ENCODE measurements at regions not wholly inside any gene's neighbourhood (a gene's known extent, or its start where the extent isn't known, plus 50 kb on each side); places are given as distances from the start of the nearest gene placed in this dataset.

DNA sequence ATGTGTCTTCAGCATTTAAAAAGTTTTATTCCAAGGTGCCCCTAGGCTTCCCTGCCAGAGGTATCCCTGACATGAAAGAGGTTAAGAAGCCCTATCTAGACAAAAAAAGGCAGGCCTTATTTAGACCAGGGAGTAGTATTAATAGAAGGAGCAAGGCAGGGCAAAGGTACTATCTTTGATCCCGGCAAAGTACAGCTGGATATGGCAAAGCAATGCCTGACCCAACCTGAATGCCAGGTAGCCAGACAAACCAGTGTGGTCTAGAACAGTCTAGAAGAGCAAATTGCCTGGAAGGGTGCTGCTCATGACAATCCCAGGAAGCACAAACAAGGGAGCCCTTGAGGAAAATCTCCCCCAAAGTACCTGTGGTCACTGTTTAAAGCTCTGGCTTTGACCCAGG, 62.6 kb upstream of the SYT13 start:
- TF ChIP-seq POLR2AphosphoS5 (IDR thresholded peaks at IDR 0.05; ENCODE audit: low read depth) (no peak), EZH2 (IDR thresholded peaks at IDR 0.05; ENCODE audit: low read depth, unreplicated experiment) (no peak), EZH2phosphoT487 (IDR thresholded peaks at IDR 0.05; ENCODE audit: unreplicated experiment) (no peak), CREB1 (CRISPR knock-in tag; IDR thresholded peaks at IDR 0.05; ENCODE audit: low read depth) (no peak), JUNB (IDR thresholded peaks at IDR 0.05; ENCODE audit: unreplicated experiment) (no peak), ZNF331 (CRISPR knock-in tag; IDR thresholded peaks at IDR 0.05; ENCODE audit: low read depth) (no peak), STAT1 (IDR thresholded peaks at IDR 0.05; ENCODE audit: unreplicated experiment) (no peak), ZNF114 (CRISPR knock-in tag; IDR thresholded peaks at IDR 0.05) (no peak), NANOG (IDR thresholded peaks at IDR 0.05; ENCODE audit: borderline replicate concordance) (no peak)
- TF ChIP-seq, protein P1, sequence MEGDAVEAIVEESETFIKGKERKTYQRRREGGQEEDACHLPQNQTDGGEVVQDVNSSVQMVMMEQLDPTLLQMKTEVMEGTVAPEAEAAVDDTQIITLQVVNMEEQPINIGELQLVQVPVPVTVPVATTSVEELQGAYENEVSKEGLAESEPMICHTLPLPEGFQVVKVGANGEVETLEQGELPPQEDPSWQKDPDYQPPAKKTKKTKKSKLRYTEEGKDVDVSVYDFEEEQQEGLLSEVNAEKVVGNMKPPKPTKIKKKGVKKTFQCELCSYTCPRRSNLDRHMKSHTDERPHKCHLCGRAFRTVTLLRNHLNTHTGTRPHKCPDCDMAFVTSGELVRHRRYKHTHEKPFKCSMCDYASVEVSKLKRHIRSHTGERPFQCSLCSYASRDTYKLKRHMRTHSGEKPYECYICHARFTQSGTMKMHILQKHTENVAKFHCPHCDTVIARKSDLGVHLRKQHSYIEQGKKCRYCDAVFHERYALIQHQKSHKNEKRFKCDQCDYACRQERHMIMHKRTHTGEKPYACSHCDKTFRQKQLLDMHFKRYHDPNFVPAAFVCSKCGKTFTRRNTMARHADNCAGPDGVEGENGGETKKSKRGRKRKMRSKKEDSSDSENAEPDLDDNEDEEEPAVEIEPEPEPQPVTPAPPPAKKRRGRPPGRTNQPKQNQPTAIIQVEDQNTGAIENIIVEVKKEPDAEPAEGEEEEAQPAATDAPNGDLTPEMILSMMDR (conservative IDR thresholded peaks at IDR 0.05; ENCODE audit: low read depth in 2 of 2) = no peak
- TF ChIP-seq, protein P2, sequence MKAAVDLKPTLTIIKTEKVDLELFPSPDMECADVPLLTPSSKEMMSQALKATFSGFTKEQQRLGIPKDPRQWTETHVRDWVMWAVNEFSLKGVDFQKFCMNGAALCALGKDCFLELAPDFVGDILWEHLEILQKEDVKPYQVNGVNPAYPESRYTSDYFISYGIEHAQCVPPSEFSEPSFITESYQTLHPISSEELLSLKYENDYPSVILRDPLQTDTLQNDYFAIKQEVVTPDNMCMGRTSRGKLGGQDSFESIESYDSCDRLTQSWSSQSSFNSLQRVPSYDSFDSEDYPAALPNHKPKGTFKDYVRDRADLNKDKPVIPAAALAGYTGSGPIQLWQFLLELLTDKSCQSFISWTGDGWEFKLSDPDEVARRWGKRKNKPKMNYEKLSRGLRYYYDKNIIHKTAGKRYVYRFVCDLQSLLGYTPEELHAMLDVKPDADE (IDR thresholded peaks at IDR 0.05) = no peak
- TF ChIP-seq, protein P3, sequence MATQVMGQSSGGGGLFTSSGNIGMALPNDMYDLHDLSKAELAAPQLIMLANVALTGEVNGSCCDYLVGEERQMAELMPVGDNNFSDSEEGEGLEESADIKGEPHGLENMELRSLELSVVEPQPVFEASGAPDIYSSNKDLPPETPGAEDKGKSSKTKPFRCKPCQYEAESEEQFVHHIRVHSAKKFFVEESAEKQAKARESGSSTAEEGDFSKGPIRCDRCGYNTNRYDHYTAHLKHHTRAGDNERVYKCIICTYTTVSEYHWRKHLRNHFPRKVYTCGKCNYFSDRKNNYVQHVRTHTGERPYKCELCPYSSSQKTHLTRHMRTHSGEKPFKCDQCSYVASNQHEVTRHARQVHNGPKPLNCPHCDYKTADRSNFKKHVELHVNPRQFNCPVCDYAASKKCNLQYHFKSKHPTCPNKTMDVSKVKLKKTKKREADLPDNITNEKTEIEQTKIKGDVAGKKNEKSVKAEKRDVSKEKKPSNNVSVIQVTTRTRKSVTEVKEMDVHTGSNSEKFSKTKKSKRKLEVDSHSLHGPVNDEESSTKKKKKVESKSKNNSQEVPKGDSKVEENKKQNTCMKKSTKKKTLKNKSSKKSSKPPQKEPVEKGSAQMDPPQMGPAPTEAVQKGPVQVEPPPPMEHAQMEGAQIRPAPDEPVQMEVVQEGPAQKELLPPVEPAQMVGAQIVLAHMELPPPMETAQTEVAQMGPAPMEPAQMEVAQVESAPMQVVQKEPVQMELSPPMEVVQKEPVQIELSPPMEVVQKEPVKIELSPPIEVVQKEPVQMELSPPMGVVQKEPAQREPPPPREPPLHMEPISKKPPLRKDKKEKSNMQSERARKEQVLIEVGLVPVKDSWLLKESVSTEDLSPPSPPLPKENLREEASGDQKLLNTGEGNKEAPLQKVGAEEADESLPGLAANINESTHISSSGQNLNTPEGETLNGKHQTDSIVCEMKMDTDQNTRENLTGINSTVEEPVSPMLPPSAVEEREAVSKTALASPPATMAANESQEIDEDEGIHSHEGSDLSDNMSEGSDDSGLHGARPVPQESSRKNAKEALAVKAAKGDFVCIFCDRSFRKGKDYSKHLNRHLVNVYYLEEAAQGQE (IDR thresholded peaks at IDR 0.05; ENCODE audit: unreplicated experiment) = no peak
- TF ChIP-seq, protein P4, sequence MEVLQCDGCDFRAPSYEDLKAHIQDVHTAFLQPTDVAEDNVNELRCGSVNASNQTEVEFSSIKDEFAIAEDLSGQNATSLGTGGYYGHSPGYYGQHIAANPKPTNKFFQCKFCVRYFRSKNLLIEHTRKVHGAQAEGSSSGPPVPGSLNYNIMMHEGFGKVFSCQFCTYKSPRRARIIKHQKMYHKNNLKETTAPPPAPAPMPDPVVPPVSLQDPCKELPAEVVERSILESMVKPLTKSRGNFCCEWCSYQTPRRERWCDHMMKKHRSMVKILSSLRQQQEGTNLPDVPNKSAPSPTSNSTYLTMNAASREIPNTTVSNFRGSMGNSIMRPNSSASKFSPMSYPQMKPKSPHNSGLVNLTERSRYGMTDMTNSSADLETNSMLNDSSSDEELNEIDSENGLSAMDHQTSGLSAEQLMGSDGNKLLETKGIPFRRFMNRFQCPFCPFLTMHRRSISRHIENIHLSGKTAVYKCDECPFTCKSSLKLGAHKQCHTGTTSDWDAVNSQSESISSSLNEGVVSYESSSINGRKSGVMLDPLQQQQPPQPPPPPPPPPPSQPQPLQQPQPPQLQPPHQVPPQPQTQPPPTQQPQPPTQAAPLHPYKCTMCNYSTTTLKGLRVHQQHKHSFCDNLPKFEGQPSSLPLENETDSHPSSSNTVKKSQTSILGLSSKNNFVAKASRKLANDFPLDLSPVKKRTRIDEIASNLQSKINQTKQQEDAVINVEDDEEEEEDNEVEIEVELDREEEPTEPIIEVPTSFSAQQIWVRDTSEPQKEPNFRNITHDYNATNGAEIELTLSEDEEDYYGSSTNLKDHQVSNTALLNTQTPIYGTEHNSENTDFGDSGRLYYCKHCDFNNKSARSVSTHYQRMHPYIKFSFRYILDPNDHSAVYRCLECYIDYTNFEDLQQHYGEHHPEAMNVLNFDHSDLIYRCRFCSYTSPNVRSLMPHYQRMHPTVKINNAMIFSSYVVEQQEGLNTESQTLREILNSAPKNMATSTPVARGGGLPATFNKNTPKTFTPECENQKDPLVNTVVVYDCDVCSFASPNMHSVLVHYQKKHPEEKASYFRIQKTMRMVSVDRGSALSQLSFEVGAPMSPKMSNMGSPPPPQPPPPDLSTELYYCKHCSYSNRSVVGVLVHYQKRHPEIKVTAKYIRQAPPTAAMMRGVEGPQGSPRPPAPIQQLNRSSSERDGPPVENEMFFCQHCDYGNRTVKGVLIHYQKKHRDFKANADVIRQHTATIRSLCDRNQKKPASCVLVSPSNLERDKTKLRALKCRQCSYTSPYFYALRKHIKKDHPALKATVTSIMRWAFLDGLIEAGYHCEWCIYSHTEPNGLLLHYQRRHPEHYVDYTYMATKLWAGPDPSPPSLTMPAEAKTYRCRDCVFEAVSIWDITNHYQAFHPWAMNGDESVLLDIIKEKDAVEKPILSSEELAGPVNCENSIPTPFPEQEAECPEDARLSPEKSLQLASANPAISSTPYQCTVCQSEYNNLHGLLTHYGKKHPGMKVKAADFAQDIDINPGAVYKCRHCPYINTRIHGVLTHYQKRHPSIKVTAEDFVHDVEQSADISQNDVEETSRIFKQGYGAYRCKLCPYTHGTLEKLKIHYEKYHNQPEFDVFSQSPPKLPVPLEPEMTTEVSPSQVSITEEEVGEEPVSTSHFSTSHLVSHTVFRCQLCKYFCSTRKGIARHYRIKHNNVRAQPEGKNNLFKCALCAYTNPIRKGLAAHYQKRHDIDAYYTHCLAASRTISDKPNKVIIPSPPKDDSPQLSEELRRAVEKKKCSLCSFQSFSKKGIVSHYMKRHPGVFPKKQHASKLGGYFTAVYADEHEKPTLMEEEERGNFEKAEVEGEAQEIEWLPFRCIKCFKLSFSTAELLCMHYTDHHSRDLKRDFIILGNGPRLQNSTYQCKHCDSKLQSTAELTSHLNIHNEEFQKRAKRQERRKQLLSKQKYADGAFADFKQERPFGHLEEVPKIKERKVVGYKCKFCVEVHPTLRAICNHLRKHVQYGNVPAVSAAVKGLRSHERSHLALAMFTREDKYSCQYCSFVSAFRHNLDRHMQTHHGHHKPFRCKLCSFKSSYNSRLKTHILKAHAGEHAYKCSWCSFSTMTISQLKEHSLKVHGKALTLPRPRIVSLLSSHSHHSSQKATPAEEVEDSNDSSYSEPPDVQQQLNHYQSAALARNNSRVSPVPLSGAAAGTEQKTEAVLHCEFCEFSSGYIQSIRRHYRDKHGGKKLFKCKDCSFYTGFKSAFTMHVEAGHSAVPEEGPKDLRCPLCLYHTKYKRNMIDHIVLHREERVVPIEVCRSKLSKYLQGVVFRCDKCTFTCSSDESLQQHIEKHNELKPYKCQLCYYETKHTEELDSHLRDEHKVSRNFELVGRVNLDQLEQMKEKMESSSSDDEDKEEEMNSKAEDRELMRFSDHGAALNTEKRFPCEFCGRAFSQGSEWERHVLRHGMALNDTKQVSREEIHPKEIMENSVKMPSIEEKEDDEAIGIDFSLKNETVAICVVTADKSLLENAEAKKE (CRISPR knock-in tag; IDR thresholded peaks at IDR 0.05) = no peak

All from GM23338 (cell line).